ENCODE measurements at regions not wholly inside any gene's neighbourhood (a gene's known extent, or its start where the extent isn't known, plus 50 kb on each side); places are given as distances from the start of the nearest gene placed in this dataset.

DNA sequence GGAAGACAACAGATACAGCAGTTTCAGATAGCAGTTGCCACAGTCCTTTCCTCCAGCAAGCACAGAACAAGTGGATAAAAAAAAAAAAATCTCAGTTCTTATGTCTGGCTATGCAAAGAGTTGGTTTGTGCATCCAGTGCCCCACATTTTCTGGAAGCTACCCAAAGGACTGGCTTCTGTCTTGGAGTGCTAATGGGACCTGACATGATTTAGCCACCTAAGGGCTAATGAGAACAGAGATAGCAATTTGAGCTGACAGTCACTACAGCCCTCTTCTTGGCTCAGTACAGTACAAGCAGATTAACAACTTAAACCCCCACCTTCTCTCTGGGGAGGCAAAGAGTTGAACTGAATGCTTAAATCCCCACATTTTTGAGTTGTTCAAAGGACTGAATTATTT, 976.8 kb downstream of the TBC1D32 start:
- TF ChIP-seq, protein P1, sequence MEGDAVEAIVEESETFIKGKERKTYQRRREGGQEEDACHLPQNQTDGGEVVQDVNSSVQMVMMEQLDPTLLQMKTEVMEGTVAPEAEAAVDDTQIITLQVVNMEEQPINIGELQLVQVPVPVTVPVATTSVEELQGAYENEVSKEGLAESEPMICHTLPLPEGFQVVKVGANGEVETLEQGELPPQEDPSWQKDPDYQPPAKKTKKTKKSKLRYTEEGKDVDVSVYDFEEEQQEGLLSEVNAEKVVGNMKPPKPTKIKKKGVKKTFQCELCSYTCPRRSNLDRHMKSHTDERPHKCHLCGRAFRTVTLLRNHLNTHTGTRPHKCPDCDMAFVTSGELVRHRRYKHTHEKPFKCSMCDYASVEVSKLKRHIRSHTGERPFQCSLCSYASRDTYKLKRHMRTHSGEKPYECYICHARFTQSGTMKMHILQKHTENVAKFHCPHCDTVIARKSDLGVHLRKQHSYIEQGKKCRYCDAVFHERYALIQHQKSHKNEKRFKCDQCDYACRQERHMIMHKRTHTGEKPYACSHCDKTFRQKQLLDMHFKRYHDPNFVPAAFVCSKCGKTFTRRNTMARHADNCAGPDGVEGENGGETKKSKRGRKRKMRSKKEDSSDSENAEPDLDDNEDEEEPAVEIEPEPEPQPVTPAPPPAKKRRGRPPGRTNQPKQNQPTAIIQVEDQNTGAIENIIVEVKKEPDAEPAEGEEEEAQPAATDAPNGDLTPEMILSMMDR (IDR thresholded peaks at IDR 0.05; ENCODE audit: insufficient read depth, low read depth, low read length, missing control alignments): no peak
- H3K4me3 ChIP-seq (ENCODE audit: low read depth, low read length): no peak overlapping the region
- no peak for DNase-seq (ENCODE audit: low read depth)

- TF ChIP-seq, protein P1 (IDR thresholded peaks at IDR 0.05; ENCODE audit: insufficient read depth, low read depth, low read length, missing control alignments): no peak
- DNase-seq (ENCODE audit: low read depth): no peak
Observed at GRCh38 chr6:120355822-120356221, 978.5 kb downstream of the TBC1D32 start.

GRCh38 chr6:120354452-120355098, 979.7 kb downstream of the TBC1D32 start:
- TF ChIP-seq, protein P1 (IDR thresholded peaks at IDR 0.05; ENCODE audit: insufficient read depth, low read depth, low read length, missing control alignments): no peak
- peak; percentile 14 for DNase-seq (ENCODE audit: low read depth)
- no peak overlapping the region for H3K4me3 ChIP-seq (ENCODE audit: low read depth, low read length)

More at GRCh38 chr6:120355822-120356221, 978.5 kb downstream of the TBC1D32 start:
- H3K4me3 ChIP-seq (ENCODE audit: low read depth, low read length): no peak overlapping the region

- no peak overlapping the region for H3K4me3 ChIP-seq (ENCODE audit: low read depth, low read length)
- DNase-seq (ENCODE audit: low read depth): no peak
- TF ChIP-seq, protein P1 (IDR thresholded peaks at IDR 0.05; ENCODE audit: insufficient read depth, low read depth, low read length, missing control alignments): no peak
Observed at GRCh38 chr6:120352491-120352890, 981.8 kb downstream of the TBC1D32 start.

DNA sequence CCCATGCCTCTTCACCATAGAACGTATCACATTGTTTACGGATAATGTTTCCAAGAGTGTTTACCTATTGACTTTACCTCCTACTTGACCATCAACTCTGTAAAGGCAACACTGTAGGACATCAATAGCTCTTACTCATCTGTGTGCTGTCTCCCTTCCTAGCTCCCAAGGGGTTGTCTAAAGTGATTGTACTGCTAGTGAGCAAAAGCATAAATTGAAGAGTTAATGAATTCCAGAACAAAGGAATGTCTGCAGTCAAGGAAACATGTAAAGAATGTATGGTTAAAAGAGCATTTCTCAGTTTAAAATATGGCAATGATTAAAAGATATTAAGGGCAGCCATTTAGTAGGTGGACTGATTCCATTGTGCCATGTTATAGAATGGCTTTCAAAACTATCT, 985.4 kb downstream of the TBC1D32 start:
- TF ChIP-seq, protein P1 (IDR thresholded peaks at IDR 0.05; ENCODE audit: insufficient read depth, low read depth, low read length, missing control alignments): no peak
- DNase-seq (ENCODE audit: low read depth): no peak
- no peak overlapping the region for H3K4me3 ChIP-seq (ENCODE audit: low read depth, low read length)

DNA sequence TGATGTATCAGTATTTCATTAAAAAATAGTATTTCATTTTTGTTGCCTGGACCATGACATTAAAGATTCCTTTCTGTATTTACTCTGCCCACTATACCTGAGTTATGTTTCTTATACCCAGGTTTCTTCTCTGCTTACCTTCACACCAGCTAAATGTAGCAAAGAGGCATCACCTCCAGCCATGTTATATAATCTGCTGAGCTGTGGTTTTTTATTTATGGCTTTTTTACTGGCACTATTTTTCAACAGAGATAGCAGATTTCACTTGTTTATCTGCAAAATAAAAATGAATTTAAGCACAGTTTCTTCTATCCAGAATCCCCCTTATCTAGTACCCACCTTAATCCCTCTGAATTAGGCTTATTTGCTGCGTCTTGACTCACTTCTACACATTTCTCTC, 979.0 kb upstream of the MAN1A1 start:
- H3K4me3 ChIP-seq (ENCODE audit: low read depth, low read length): no peak overlapping the region
- DNase-seq (ENCODE audit: low read depth): no peak
- TF ChIP-seq, protein P1 (IDR thresholded peaks at IDR 0.05; ENCODE audit: insufficient read depth, low read depth, low read length, missing control alignments): no peak

All from GM12865 (cell line).